AG04450 (cell line): ENCODE measurements at regions not wholly inside any gene's neighbourhood (a gene's known extent, or its start where the extent isn't known, plus 50 kb on each side); places are given as distances from the start of the nearest gene placed in this dataset.

Source experiments
- CTCF ChIA-PET: fragments of 300-600, 350-600 bp; formaldehyde crosslinking; extraction: SDS; loops from one replicate; lab custom pipeline; 2022; ENCODE audit warnings: antibody characterized with exemption, inconsistent platforms; lab: Charles Lee
- POLR2A ChIA-PET: fragments of 350-600 bp; formaldehyde crosslinking; extraction: SDS; loops from one replicate; lab custom pipeline; 2021; ENCODE audit warnings: antibody characterized with exemption, inconsistent platforms; lab: Yijun Ruan, JAX
- DNase-seq: peaks from one replicate; pipeline ENCODE4 v3.0.0-alpha.2; 2011; ENCODE audit warnings: low read depth, low spot score
- H3K27ac ChIP-seq: one replicate; pipeline ENCODE4 v1.5.1; 2012; ENCODE audit warnings: low read depth, low read length, control low read depth
- H3K27me3 ChIP-seq: one replicate; pipeline ENCODE4 v1.6.0; 2012; ENCODE audit warnings: low read length; ENCODE audit not compliant: control insufficient read depth, insufficient read depth
- H3K4me3 ChIP-seq: 2 replicates; pipeline ENCODE4 v1.5.1; 2011; ENCODE audit warnings: mild to moderate bottlenecking, low read depth, low read length, control low read depth
- H3K9me3 ChIP-seq: 2 replicates; pipeline ENCODE4 v1.5.1; 2012; ENCODE audit warnings: low read length; ENCODE audit not compliant: control insufficient read depth, insufficient read depth
- TF ChIP-seq, protein P1 (sequence below): IDR thresholded peaks from 2 replicates; pipeline ENCODE4 v1.5.1; 2011; ENCODE audit warnings: low read depth, low read length, control low read depth, inconsistent platforms

DNA sequence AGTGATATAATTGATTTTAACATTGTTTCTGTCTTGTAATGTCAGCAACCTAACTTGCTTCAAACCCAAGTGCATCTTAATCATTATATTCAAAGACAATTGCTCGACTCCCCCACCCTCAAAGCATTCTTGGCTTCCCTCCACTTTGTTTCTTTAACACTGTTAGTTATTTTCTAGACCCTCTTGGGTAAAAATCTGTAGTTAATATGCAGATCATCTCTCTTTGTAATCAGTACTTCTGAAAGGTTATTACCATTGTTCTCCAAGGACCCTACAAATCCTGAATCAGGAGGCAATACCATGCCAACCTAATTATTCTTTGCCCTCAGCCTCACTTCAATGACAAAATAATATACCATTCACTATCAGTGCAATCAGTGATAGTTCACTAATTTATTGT is 1075.7 kb downstream of the AMY1C start:
- ChIA-PET CTCF (no interaction called here), POLR2A (no interaction called here)
- H3K9me3 ChIP-seq: 0 out of 2 replicates have a peak, but pooled peaks cover 3% of the 10 kb centered on the region
- H3K27me3 ChIP-seq: no peaks in the 10 kb centered on the region
- DNase-seq: no peak
- no peak overlapping the region for H3K4me3 ChIP-seq
- TF ChIP-seq, protein P1, sequence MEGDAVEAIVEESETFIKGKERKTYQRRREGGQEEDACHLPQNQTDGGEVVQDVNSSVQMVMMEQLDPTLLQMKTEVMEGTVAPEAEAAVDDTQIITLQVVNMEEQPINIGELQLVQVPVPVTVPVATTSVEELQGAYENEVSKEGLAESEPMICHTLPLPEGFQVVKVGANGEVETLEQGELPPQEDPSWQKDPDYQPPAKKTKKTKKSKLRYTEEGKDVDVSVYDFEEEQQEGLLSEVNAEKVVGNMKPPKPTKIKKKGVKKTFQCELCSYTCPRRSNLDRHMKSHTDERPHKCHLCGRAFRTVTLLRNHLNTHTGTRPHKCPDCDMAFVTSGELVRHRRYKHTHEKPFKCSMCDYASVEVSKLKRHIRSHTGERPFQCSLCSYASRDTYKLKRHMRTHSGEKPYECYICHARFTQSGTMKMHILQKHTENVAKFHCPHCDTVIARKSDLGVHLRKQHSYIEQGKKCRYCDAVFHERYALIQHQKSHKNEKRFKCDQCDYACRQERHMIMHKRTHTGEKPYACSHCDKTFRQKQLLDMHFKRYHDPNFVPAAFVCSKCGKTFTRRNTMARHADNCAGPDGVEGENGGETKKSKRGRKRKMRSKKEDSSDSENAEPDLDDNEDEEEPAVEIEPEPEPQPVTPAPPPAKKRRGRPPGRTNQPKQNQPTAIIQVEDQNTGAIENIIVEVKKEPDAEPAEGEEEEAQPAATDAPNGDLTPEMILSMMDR: no peak
- no peak overlapping the region for H3K27ac ChIP-seq

GRCh38 chr1:104830534-104830933 is 1080.8 kb downstream of the AMY1C start:
- Histone ChIP-seq H3K27me3 (no peaks in the 10 kb centered on the region), H3K27ac (no peak overlapping the region), H3K4me3 (no peak overlapping the region), H3K9me3 (0 out of 2 replicates have a peak, but pooled peaks cover 4% of the 10 kb centered on the region)
- TF ChIP-seq, protein P1: no peak
- CTCF ChIA-PET: no interaction called here
- no peak for DNase-seq
- POLR2A ChIA-PET: no interaction called here

DNA sequence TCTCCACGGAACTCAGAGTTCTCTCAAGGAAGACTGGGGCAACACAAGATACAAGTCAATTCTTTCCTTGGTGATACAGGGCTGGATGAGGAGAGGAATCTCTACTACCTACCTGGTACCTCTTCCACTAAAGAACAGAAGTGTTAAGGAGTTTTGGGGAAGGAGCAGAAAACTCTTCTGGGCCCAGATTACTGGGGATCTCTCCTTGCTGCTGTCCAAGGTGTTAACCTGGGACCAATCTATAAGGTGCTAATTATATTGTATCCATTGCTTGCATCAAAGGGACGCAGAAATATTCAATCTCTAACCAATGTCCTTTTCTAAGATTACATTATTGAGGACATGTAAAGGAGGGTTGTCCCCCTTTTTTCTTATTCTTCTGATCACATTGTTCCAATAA is 1102.5 kb downstream of the AMY1C start:
- Histone ChIP-seq H3K27ac (no peak overlapping the region), H3K4me3 (no peak overlapping the region), H3K27me3 (no peaks in the 10 kb centered on the region), H3K9me3 (peaks cover 12% of the 10 kb centered on the region)
- DNase-seq: no peak
- TF ChIP-seq, protein P1: no peak
- POLR2A ChIA-PET: no interaction called here
- CTCF ChIA-PET: no interaction called here

GRCh38 chr1:104853276-104853675 is 1103.6 kb downstream of the AMY1C start:
- ChIA-PET CTCF (no interaction called here), POLR2A (no interaction called here)
- Histone ChIP-seq H3K27me3 (no peaks in the 10 kb centered on the region), H3K4me3 (no peak overlapping the region), H3K27ac (no peak overlapping the region), H3K9me3 (peaks cover 12% of the 10 kb centered on the region)
- no peak for DNase-seq
- TF ChIP-seq, protein P1: no peak

DNA sequence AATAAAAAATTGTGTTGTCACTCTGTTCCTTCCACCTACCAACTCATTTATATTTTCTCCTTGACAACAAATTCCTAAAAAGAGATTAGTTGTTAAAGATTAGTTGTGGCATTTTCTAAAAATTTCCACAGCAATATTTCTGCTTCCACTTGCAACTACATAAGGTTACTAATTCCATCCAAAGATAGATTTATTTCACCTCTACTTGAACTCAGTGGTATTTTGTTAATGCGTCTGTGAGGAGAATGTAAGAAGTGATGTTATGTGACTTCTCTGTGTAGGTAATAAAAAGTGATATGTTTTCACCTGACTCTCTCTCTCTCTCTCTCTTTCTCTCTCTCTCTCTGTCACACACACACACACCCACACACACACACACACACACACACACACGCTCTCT is 1104.8 kb downstream of the AMY1C start:
- ChIA-PET POLR2A (no interaction called here), CTCF (no interaction called here)
- TF ChIP-seq, protein P1: no peak
- Histone ChIP-seq H3K27me3 (no peaks in the 10 kb centered on the region), H3K9me3 (peaks cover 14% of the 10 kb centered on the region), H3K27ac (no peak overlapping the region), H3K4me3 (no peak overlapping the region)
- no peak for DNase-seq
